HUES48 (cell line): ENCODE measurements at regions not wholly inside any gene's neighbourhood (a gene's known extent, or its start where the extent isn't known, plus 50 kb on each side); places are given as distances from the start of the nearest gene placed in this dataset.
"Not testable (repeated sequence)": the region's sequence is repeated elsewhere in the genome, so short reads cannot be mapped to it uniquely, and the experiment has no call there.

Experiments used
- H3K27ac ChIP-seq: one replicate; pipeline ENCODE4 v1.7.0; 2013; ENCODE audit warnings: low read depth, low read length, inconsistent platforms
- H3K27me3 ChIP-seq: 2 replicates; pipeline ENCODE4 v1.6.1; 2013; ENCODE audit warnings: mild to moderate bottlenecking, low read length; ENCODE audit not compliant: control insufficient read depth, insufficient read depth
- H3K36me3 ChIP-seq: 2 replicates; pipeline ENCODE4 v1.6.1; 2013; ENCODE audit warnings: low read length; ENCODE audit not compliant: control insufficient read depth, insufficient read depth
- H3K4me1 ChIP-seq: 2 replicates; pipeline ENCODE4 v1.6.1; 2013; ENCODE audit warnings: mild to moderate bottlenecking, low read length; ENCODE audit not compliant: control insufficient read depth, insufficient read depth
- H3K4me3 ChIP-seq: 2 replicates; pipeline ENCODE4 v1.5.1; 2013; ENCODE audit warnings: mild to moderate bottlenecking, low read depth, low read length
- H3K9ac ChIP-seq: 2 replicates; pipeline ENCODE4 v1.6.1; 2013; ENCODE audit warnings: mild to moderate bottlenecking, low read depth, low read length, moderate library complexity
- H3K9me3 ChIP-seq: 2 replicates; pipeline ENCODE4 v1.6.1; 2013; ENCODE audit warnings: low read length; ENCODE audit not compliant: control insufficient read depth, insufficient read depth

DNA sequence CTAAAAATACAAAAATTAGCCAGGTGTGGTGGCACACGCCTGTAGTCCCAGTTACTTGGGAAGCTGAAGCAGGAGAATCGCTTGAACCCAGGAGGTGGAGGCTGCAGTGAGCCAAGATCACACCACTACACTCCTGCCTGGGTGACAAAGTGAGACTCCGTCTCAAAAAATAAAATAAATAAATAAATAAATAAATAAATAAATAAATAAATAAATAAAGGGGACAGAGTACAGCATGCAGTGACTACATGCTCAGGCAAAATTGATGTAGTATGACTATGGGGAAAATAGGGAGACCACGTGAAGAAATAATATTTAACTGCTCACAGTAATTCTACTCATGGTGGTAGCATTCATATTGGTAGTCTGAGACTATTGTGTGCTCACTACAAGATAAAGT is 117.7 kb upstream of the RREB1 start:
- H3K9ac ChIP-seq, H3K4me3 ChIP-seq, H3K27me3 ChIP-seq, H3K36me3 ChIP-seq, H3K27ac ChIP-seq, H3K4me1 ChIP-seq, H3K9me3 ChIP-seq: not testable (repeated sequence)

DNA sequence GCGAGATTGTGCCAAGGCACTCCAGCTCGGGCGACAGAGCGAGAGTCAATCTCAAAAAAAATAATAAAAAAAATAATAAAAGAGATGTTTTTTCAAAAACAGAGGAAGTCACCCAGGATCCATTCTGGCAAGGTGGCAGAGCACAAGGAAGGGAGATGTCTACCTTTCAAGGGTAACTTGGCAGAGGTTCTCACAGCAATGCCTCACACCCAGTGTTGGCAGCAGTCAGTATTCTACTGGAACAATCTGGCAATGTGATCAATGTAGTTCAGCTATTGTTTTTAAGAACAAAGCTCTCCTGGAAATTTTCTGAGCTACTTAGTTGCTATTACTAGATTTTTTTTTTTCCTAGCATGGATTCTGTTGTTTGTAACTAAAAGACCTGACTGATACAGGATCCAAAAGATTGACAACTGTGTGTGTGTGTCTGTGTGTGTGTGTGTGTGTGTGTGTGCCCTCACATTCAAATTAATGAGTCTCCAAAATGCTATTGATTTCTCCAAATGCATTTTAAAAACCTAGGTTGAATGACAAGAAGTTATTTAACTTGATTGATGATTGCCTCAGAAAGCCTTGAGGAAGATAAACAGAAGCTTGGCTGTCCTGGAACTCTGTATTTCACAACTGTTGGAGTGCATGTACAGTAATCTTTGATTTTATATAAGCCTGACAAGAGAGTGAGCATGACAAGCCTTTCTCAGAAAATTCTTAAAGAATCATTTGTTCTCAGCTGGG is 114.1 kb upstream of the RREB1 start:
- Histone ChIP-seq H3K4me3 (no peak overlapping the region), H3K27me3 (no peaks in the 10 kb centered on the region), H3K36me3 (no peaks in the 10 kb centered on the region), H3K9ac (no peak overlapping the region), H3K4me1 (peaks cover 8% of the 10 kb centered on the region; the same call in 1 of the 2 replicates), H3K27ac (no peak overlapping the region), H3K9me3 (no peaks in the 10 kb centered on the region)

DNA sequence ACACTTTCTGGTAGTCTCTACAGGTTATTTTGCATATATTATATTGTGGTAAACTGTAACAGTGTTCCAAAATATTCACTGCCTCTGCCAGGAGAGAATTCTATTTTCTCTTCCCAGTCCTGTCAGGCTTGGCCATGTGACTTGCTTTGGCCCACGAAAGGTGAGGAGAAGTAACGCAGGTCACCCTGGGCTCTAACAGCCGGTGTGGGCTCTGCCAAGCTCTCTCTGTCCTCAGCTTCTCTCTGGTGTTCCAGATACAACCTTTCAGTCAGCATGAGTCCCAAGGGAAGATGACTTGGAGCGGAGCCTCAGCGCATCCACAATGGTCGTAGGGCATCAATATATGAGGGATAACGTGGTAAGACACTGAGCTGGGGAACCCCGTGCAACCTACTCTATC is 113.0 kb upstream of the RREB1 start:
- H3K9me3 ChIP-seq: no peaks in the 10 kb centered on the region
- no peak overlapping the region for H3K4me3 ChIP-seq
- no peak overlapping the region for H3K27ac ChIP-seq
- no peaks in the 10 kb centered on the region for H3K27me3 ChIP-seq
- H3K36me3 ChIP-seq: no peaks in the 10 kb centered on the region
- peaks cover 8% of the 10 kb centered on the region; the same call in 1 of the 2 replicates for H3K4me1 ChIP-seq
- H3K9ac ChIP-seq: no peak overlapping the region

DNA sequence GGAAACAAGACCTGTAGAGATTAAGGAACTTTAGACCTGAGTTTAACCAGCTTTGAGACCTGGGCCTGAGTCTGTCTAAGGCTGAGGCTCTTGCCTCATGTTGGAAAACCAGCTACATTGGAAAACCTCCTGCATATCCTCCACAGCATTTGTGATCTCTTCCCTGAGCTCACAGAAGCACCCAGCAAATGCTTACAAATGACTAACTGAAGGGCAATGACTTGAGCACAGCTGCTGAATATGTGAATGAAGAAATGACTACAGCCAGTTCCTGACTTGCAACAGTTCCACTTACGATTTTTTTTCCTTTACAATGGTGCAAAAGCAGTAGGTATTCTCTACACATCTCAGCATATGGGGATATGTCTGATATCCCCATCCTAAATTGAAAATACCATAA is 112.4 kb upstream of the RREB1 start:
- H3K9ac ChIP-seq: no peak overlapping the region
- no peaks in the 10 kb centered on the region for H3K9me3 ChIP-seq
- no peak overlapping the region for H3K27ac ChIP-seq
- H3K27me3 ChIP-seq: no peaks in the 10 kb centered on the region
- H3K4me1 ChIP-seq: peaks cover 8% of the 10 kb centered on the region; the same call in 1 of the 2 replicates
- H3K4me3 ChIP-seq: no peak overlapping the region
- H3K36me3 ChIP-seq: no peaks in the 10 kb centered on the region

DNA sequence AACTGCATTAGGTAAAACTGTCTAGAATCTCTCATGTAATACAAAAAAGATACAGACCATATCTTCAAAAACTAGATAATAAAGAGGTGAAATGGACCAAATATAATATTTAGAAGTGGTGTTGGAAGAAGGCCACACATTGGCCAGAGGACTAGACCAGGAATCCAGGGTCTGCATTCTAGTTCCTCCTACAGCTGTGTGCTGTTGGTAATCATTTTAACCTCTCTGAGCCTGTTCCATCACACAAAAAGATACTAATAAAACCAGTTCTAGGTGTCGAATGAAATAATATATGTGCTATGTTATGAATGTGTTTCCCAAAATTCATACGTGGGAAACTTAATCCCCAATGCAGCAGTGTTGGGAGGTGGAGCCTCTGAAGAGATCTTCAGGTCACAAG is 111.6 kb upstream of the RREB1 start:
- Histone ChIP-seq H3K4me3 (no peak overlapping the region), H3K27me3 (no peaks in the 10 kb centered on the region), H3K36me3 (no peaks in the 10 kb centered on the region), H3K9ac (no peak overlapping the region), H3K9me3 (no peaks in the 10 kb centered on the region), H3K27ac (no peak overlapping the region), H3K4me1 (peaks cover 8% of the 10 kb centered on the region; the same call in 1 of the 2 replicates)

DNA sequence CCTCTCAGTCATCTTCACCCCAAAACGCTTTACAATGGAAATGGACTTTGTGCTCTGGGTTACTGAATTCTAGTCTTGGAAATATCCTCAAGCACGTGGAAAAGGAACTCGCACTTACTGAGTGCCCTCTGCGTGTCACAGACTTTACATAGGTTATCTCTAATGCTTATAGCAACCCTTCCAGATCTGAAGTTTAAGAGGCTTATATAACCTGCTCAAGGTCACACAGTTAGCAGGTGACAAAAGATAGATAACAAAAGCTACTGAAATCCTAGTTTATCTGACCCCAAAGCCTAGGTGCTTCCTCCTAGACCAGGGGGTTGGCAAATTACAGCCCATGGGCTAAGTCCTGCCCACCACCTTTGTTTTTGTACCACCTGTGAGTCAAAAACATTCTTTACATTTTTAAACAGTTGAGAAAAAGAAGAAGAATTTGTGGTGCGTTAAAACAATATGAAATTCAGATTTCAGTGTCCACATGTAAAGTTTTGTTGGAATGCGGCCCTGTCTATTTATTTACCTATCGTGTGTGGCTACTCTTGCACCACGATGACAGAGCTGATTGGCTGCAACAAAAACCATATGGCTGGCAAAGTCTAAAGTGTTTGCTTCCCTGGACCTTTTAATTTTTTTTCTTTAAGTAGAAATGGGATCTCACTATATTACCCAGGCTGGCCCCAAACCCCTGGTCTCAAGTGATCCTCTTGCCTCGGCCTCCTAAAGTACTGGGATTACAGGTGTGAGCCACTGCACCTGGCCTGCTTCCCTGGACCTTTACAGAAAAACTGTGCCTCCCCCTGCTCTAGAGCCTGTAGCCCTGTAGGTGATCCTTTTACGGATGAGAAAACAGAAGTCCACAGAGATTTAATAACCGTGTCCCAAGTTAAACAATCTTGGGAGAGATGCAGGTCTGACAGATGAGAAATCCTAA is 110.2 kb upstream of the RREB1 start:
- H3K9ac ChIP-seq: no peak overlapping the region
- no peak overlapping the region for H3K27ac ChIP-seq
- no peaks in the 10 kb centered on the region for H3K9me3 ChIP-seq
- H3K4me1 ChIP-seq: peaks cover 8% of the 10 kb centered on the region; the same call in 1 of the 2 replicates
- H3K36me3 ChIP-seq: no peaks in the 10 kb centered on the region
- no peaks in the 10 kb centered on the region for H3K27me3 ChIP-seq
- H3K4me3 ChIP-seq: no peak overlapping the region

DNA sequence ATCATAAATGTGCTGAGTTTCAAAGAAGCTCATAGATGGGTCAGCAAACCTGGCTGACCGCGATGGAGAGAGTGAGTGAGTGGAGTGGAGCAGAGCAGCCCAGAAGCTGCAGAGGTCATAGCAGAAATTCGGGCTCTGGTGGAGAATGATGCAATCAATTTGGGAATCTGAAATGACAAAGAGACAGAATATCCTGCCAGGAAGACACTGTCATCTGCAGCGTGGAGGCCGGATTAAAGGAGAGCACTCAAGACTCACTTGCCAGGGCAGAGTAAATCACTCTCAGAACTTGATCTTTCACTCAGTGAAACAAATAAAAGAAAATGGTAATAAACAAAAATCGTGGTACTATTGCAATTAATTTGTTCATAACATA is 109.6 kb upstream of the RREB1 start:
- H3K27me3 ChIP-seq: no peaks in the 10 kb centered on the region
- no peak overlapping the region for H3K9ac ChIP-seq
- no peak overlapping the region for H3K4me3 ChIP-seq
- no peak overlapping the region for H3K27ac ChIP-seq
- H3K36me3 ChIP-seq: no peaks in the 10 kb centered on the region
- peaks cover 8% of the 10 kb centered on the region; the same call in 1 of the 2 replicates for H3K4me1 ChIP-seq
- no peaks in the 10 kb centered on the region for H3K9me3 ChIP-seq

DNA sequence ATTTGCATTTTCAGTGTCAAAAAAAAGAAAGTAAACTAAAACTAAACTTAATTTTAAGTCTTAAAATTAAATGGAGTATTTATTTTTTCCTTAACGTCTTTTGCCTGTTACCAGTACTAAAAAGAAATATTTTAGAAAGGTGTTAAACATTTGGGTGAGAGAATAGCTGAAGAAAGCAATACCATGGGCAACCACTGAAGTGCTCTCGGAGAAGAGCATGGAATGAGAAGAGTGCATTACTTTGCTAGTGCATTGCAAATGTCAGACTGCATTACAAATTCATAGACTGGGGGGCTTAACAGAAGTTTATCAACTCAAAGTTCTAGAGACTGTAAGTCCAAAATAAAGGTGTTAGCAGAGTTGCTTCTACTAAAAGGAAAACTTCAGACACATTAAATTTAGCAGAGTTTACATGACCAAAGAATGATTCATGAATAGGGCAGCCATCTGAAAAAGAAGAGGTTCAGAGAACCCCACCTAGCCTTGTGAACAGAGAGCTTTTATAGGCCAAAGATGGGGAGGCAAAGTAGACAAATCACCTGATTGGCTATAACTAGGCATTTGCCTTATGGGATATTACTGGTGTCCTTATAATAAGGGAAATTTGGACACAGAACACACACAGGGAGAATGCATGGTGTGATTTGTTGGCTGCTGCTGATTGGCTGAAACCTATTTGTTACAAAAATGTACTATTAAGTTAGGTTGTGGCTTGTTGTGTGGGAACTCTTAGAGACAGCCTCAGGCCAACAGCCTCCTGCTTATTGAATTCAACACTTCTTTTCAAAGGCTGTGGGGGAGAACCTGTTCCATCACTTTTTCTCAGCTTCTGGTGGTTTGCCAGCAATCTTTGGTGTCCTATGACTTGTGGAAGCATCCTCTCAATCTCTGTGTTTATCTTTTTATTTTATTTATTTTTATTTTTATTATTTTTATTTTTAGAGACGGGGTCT is 106.7 kb upstream of the RREB1 start:
- no peak overlapping the region for H3K4me3 ChIP-seq
- no peaks in the 10 kb centered on the region for H3K27me3 ChIP-seq
- H3K36me3 ChIP-seq: no peaks in the 10 kb centered on the region
- no peak overlapping the region for H3K9ac ChIP-seq
- H3K27ac ChIP-seq: no peak overlapping the region
- peaks cover 8% of the 10 kb centered on the region; the same call in 1 of the 2 replicates for H3K4me1 ChIP-seq
- no peaks in the 10 kb centered on the region for H3K9me3 ChIP-seq

DNA sequence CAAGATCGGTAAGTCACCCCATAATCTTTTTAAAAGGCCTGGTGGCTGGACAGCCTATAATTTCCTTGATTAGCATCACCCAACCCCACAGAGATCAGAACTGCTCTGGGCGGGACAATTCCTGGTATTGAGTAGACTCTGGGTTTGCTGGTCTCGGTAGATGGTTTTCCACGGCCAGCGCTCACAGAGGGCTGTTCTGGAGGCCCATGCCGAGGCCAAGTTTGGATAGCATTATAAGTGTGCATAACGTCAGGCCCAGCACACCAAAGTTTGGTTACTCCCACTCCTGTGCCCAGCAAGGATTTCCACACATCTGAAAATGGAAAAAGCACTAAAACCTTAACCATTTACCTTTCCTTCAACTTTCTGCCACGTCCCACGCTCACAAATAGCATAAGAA is 104.7 kb upstream of the RREB1 start:
- H3K27ac ChIP-seq: no peak overlapping the region
- 0 out of 2 replicates have a peak, but pooled peaks cover 1% of the 10 kb centered on the region for H3K4me1 ChIP-seq
- no peak overlapping the region for H3K4me3 ChIP-seq
- no peak overlapping the region for H3K9ac ChIP-seq
- no peaks in the 10 kb centered on the region for H3K27me3 ChIP-seq
- H3K36me3 ChIP-seq: no peaks in the 10 kb centered on the region
- no peaks in the 10 kb centered on the region for H3K9me3 ChIP-seq

DNA sequence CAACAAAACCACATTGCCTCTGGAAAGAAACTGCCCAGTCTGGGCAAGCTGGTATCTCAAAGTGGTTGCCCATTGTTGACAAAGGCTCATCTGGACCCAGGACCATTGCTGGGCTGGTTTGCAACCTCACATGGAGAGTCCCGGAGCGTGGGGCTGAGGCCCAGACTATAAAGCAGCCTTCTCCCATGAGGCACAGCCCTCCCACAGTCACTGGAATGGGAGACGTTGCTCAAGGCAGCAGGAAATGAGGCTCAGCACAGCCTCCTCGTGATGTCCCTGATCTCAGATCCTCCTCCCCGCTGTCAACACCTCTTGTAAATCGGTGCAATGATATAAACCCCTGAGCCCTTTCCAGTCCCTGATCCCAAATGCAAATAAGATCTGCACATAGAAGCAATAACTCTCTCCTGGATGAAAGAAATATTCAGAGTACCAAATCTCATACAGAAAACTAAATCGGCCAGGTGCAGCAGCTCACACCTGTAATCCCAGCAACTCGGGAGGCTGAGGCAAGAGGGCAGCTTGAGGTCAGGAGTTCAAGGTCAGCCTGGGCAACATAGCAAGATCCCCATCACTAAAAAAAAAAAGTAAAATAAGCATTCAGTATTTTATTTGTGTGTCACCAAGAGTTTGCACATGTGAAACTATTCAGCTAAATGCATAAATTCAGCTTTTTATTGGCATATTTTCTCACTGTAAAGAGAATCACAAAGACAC is 103.0 kb upstream of the RREB1 start:
- Histone ChIP-seq H3K4me1 (peaks cover 9% of the 10 kb centered on the region; the same call in 1 of the 2 replicates), H3K9ac (no peak overlapping the region), H3K27ac (no peak overlapping the region), H3K9me3 (no peaks in the 10 kb centered on the region), H3K27me3 (no peaks in the 10 kb centered on the region), H3K36me3 (no peaks in the 10 kb centered on the region), H3K4me3 (no peak overlapping the region)
